ENCODE measurements at regions not wholly inside any gene's neighbourhood (a gene's known extent, or its start where the extent isn't known, plus 50 kb on each side); places are given as distances from the start of the nearest gene placed in this dataset.
A peak's percentile ranks its signal among the peaks of the same experiment; 100 is the strongest.

DNA sequence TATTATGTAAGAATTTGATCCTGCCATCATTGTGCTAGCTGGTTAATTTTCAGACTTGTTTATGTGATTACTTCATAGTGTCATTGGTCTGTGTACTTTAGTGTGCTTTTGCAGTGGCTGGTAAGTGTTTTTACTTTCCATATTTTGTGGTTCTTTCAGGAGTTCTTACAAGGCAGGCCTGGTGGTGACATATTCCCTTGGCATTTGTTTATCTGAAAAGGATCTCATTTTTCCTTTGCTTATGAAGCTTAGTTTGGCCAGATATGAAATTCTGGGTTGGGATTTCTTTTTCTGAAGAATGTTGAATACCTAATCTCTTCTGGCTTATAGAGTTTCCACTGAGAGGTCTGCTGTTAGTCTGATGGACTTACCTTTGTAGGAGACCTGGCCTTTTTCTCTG lies 72.8 kb upstream of the MC4R start:
- no peak for TF ChIP-seq ZC3H10 (CRISPR knock-in tag; IDR thresholded peaks at IDR 0.05)
- 0 out of 2 replicates have a peak, but pooled peaks have one; percentile 11 for TF ChIP-seq ISL1 (CRISPR knock-in tag; IDR thresholded peaks at IDR 0.05)
- TF ChIP-seq, protein P1, sequence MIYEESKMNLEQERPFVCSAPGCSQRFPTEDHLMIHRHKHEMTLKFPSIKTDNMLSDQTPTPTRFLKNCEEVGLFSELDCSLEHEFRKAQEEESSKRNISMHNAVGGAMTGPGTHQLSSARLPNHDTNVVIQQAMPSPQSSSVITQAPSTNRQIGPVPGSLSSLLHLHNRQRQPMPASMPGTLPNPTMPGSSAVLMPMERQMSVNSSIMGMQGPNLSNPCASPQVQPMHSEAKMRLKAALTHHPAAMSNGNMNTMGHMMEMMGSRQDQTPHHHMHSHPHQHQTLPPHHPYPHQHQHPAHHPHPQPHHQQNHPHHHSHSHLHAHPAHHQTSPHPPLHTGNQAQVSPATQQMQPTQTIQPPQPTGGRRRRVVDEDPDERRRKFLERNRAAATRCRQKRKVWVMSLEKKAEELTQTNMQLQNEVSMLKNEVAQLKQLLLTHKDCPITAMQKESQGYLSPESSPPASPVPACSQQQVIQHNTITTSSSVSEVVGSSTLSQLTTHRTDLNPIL (CRISPR knock-in tag; IDR thresholded peaks at IDR 0.05; ENCODE audit: low read depth), result no peak
- TF ChIP-seq RARB (CRISPR knock-in tag; IDR thresholded peaks at IDR 0.05), result no peak

Data from SK-N-SH treated with all-trans-retinoic acid at 6 μM for 48 hours (cell line).